ENCODE measurements at regions not wholly inside any gene's neighbourhood (a gene's known extent, or its start where the extent isn't known, plus 50 kb on each side); places are given as distances from the start of the nearest gene placed in this dataset.

DNA sequence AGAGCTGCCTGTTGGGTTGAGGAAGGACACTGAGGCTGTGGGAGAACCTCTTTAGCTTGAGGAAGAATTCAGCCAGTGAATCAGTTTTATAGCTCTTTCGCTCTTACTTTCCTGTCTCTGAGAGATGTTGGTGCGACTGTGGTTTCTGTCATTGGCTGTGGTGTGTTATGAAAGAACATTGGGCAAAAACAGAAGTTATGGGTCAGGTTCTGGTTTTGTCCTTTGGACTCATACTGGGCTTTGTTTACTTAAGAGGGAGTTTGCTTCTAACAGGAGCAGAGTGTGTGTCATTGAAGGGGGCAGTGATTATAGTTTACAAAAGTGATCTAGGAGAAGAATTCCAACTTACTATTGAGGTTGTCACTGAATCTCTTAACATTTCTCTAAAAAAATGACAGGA is 97.0 kb downstream of the TLR5 start:
- TF ChIP-seq EZH2phosphoT487 (IDR thresholded peaks at IDR 0.05; ENCODE audit: insufficient read depth, low read depth) (no peak), EZH2 (IDR thresholded peaks at IDR 0.05; ENCODE audit: insufficient read depth, poor library complexity, severe bottlenecking) (no peak)
